HG03095 (cell line): ENCODE measurements at regions not wholly inside any gene's neighbourhood (a gene's known extent, or its start where the extent isn't known, plus 50 kb on each side); places are given as distances from the start of the nearest gene placed in this dataset.

Source experiments
- ATAC-seq: cut with Tn5 transposase; IDR thresholded peaks from one replicate; pipeline ENCODE4 v1.9.1; 2021; ENCODE audit warnings: moderate library complexity; ENCODE audit not compliant: unreplicated experiment

- no peak for ATAC-seq
Observed at GRCh38 chr11:11081776-11082175, 223.9 kb upstream of the ZBED5 start.

GRCh38 chr11:11081288-11081687, 223.4 kb upstream of the ZBED5 start:
- ATAC-seq: no peak

- ATAC-seq: no peak
Observed at GRCh38 chr11:11078344-11079086, 220.7 kb upstream of the ZBED5 start.

GRCh38 chr11:11077898-11078297, 220.0 kb upstream of the ZBED5 start:
- no peak for ATAC-seq

GRCh38 chr11:11076879-11077278, 219.0 kb upstream of the ZBED5 start:
- ATAC-seq: no peak

- no peak for ATAC-seq
Observed at GRCh38 chr11:11076276-11076675, 218.4 kb upstream of the ZBED5 start.

GRCh38 chr11:11075515-11076171, 217.8 kb upstream of the ZBED5 start:
- no peak for ATAC-seq

- ATAC-seq: no peak
Observed at GRCh38 chr11:11074686-11075335, 217.0 kb upstream of the ZBED5 start.

GRCh38 chr11:11073996-11074395, 216.1 kb upstream of the ZBED5 start:
- ATAC-seq: no peak

GRCh38 chr11:11072067-11072466, 214.2 kb upstream of the ZBED5 start:
- ATAC-seq: no peak

- ATAC-seq: no peak
Observed at GRCh38 chr11:11071486-11071885, 213.6 kb upstream of the ZBED5 start.

- no peak for ATAC-seq
Observed at GRCh38 chr11:11070976-11071375, 213.1 kb upstream of the ZBED5 start.

GRCh38 chr11:11069841-11070835, 212.3 kb upstream of the ZBED5 start:
- no peak for ATAC-seq

- no peak for ATAC-seq
Observed at GRCh38 chr11:11068113-11068512, 210.3 kb upstream of the ZBED5 start.

- ATAC-seq: no peak
Observed at GRCh38 chr11:11065396-11065795, 207.5 kb upstream of the ZBED5 start.

GRCh38 chr11:11057472-11057854, 199.6 kb upstream of the ZBED5 start:
- no peak for ATAC-seq

GRCh38 chr11:11056749-11057471, 199.1 kb upstream of the ZBED5 start:
- no peak for ATAC-seq

GRCh38 chr11:11056316-11056715, 198.5 kb upstream of the ZBED5 start:
- ATAC-seq: no peak

GRCh38 chr11:11047851-11048610, 190.2 kb upstream of the ZBED5 start:
- ATAC-seq: no peak

GRCh38 chr11:11046781-11047180, 188.9 kb upstream of the ZBED5 start:
- ATAC-seq: no peak
